GM12873 (cell line): ENCODE measurements at regions not wholly inside any gene's neighbourhood (a gene's known extent, or its start where the extent isn't known, plus 50 kb on each side); places are given as distances from the start of the nearest gene placed in this dataset.

Source experiments
- CTCF ChIP-seq: IDR thresholded peaks from 2 replicates; pipeline ENCODE4 v1.5.1; 2012; ENCODE audit warnings: low read depth, mild to moderate bottlenecking, moderate library complexity, low read length, control low read depth; ENCODE audit not compliant: insufficient read depth; ENCODE audit errors: missing control alignments

- no peak for TF ChIP-seq CTCF
Observed at GRCh38 chr20:10792291-10792690, 118.5 kb upstream of the JAG1 start.

DNA sequence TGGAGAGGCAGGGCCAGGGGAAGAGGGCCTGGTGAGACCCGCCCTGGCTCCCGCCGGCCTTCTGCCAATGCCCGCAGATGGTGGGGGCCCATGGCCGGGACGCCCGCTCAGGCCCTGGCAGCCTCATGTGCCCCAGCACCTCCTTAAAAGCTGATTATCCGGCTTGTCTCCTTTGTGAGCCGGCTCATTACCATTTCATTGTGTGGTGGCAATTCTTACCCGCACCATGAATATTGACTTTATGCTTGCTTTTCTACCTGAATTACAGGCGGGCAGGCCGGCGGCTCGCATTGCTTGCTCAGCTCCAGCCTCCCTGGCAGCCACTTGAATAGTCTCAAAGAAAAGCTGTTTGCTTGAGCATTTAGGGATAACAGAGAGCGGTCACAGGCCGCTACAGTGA lies 120.0 kb upstream of the JAG1 start:
- TF ChIP-seq CTCF: no peak

DNA sequence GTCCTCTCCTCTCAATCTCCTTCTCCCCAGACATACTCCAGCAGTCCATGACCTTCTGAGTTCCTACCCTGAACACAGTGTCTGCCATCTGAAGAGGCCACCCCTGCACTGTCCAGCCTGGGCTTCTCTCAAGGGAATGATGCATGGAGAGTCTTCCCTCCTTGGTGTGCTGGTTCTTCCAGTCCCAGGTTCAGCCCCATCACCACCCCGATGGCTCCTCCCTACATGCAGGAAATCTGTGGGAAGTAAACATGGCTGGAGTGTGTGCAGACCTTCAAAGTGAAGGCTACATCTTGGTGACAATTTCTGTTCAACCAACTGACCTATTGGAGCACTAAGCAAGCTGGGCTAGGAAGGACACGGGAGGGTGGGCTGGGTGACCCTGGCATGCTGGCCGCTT lies 121.0 kb upstream of the JAG1 start:
- TF ChIP-seq CTCF: no peak

GRCh38 chr20:10795286-10796026 lies 121.7 kb upstream of the JAG1 start:
- TF ChIP-seq CTCF: no peak

DNA sequence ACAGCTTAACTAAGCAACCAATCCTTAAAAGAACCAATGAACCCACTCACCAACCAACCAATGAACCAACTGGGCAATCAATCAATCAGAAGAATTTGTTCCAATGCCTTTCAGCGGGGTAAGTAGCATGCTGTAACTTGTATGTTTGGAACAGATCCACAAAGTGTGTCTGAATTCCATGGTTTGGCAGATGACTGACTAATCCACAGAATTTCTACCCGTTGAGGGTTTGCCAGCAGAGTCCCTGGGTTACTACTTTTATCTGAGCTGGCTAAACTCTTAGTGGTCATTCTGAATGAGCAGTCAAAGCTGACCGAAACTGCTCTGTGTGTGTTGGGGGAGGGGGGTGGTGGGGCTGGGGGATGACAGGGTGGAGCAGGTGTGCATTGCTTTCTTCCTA lies 125.0 kb upstream of the JAG1 start:
- no peak for TF ChIP-seq CTCF

GRCh38 chr20:10799735-10800134 lies 125.9 kb upstream of the JAG1 start:
- TF ChIP-seq CTCF: no peak

DNA sequence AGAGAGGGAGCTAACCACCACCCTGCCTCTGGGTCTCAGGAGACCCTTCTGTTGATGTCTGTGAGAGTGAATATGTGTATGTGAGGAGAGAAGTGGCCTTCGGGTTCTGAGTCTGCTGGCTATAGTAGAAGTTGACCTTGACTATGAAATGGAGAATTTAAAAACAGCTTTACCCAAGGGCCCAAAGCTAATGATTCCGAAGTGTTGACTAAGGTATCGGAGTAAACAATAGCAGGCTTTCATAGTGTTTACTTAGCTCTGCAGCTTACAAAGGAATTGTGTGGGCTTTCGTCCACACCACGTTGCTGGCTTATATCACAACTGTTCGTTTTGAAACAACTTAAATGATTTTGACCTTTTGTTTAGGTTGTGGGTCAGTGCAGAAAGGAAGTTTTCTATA lies 126.5 kb upstream of the JAG1 start:
- no peak for TF ChIP-seq CTCF
